ENCODE measurements at regions not wholly inside any gene's neighbourhood (a gene's known extent, or its start where the extent isn't known, plus 50 kb on each side); places are given as distances from the start of the nearest gene placed in this dataset.

GRCh38 chr5:110366716-110367115 is 359.8 kb downstream of the TMEM232 start:
- H4K20me1 ChIP-seq (replicated peaks in 1 of 2; ENCODE audit: control insufficient read depth in 1 of 2, insufficient read depth in 2 of 2, low read length in 2 of 2): no peaks in the 10 kb centered on the region
- no peak overlapping the region for H3K18ac ChIP-seq (ENCODE audit: extremely low read depth, low read length)
- no peaks in the 10 kb centered on the region for H3K9me3 ChIP-seq (ENCODE audit: insufficient read depth in 2 of 2, low read depth in 1 of 2, low read length in 1 of 2)
- H4K8ac ChIP-seq (ENCODE audit: extremely low read depth, insufficient read depth, low read length): no peak overlapping the region
- H3K36me3 ChIP-seq (ENCODE audit: control insufficient read depth in 2 of 4, insufficient read depth in 4 of 4, low read length in 3 of 4): no peaks in the 10 kb centered on the region
- TF ChIP-seq TEAD4 (IDR thresholded peaks at IDR 0.05; ENCODE audit: low read depth, low read length): peak; percentile 45; the same call in 1 of the 2 replicates
- no peak for TF ChIP-seq CBX8 (IDR thresholded peaks at IDR 0.05; ENCODE audit: borderline replicate concordance, low read depth, low read length)
- TF ChIP-seq CREB1 (IDR thresholded peaks at IDR 0.05): no peak
- TF ChIP-seq KDM5A (IDR thresholded peaks at IDR 0.05; ENCODE audit: low read length): no peak
- TF ChIP-seq SP2 (IDR thresholded peaks at IDR 0.05; ENCODE audit: low read length): no peak
- TF ChIP-seq BACH1 (IDR thresholded peaks at IDR 0.05; ENCODE audit: low read length): no peak
- H4K91ac ChIP-seq (replicated peaks; ENCODE audit: insufficient read length, low read length): no peak overlapping the region
- ChIA-PET POLR2A (ENCODE audit: partially characterized antibody) (no interaction called here), CTCF (ENCODE audit: partially characterized antibody) (no interaction called here)
- no peak overlapping the region for H2BK120ac ChIP-seq (replicated peaks; ENCODE audit: low read depth, low read length)
- no peak overlapping the region for H2AK5ac ChIP-seq (ENCODE audit: low read depth, low read length)
- H2BK15ac ChIP-seq (ENCODE audit: low read length): no peak overlapping the region
- no peak overlapping the region for H3K4ac ChIP-seq (replicated peaks; ENCODE audit: insufficient read length, low read depth, low read length)
- no peak overlapping the region for H3K9ac ChIP-seq (replicated peaks in 1 of 4; ENCODE audit: extremely low read depth in 1 of 4, low read depth in 3 of 4, low read length in 3 of 4)
- H3K23ac ChIP-seq (ENCODE audit: insufficient read length): no peak overlapping the region
- no peak overlapping the region for H3K4me2 ChIP-seq (ENCODE audit: insufficient read depth in 1 of 2, low read depth in 2 of 2, low read length in 2 of 2)
- no peaks in the 10 kb centered on the region for H3K27me3 ChIP-seq (replicated peaks in 1 of 4; ENCODE audit: control insufficient read depth in 3 of 4, extremely low read depth in 1 of 4, insufficient read depth in 3 of 4, low read length in 3 of 4)
- FAIRE-seq: no peak
- no peak overlapping the region for H2BK20ac ChIP-seq (ENCODE audit: low read length)
- H3K4me1 ChIP-seq (replicated peaks in 1 of 4; ENCODE audit: control insufficient read depth in 3 of 4, insufficient read depth in 4 of 4, low read length in 3 of 4): peaks cover 0 to 3% (median 1%) of the 10 kb centered on the region in 4 experiments; a peak in 2 of 7 replicates
- H3K14ac ChIP-seq (ENCODE audit: insufficient read length): no peak overlapping the region
- no peak overlapping the region for H2BK5ac ChIP-seq (ENCODE audit: low read depth, low read length)
- H3K23me2 ChIP-seq (ENCODE audit: low read depth, low read length): no peaks in the 10 kb centered on the region
- H3K79me1 ChIP-seq (ENCODE audit: low read depth, low read length): no peaks in the 10 kb centered on the region
- H3K79me2 ChIP-seq (ENCODE audit: control insufficient read depth in 1 of 2, insufficient read depth in 2 of 2, low read length in 2 of 2): no peaks in the 10 kb centered on the region
- 85% methylated on average over 3 of the region's 3 CpGs; no CpG with 5 or more reads in 1 of the 2 experiments for WGBS, 2 experiments (ENCODE audit: extremely low coverage in 1 of 2, insufficient coverage in 1 of 2, insufficient read length in 1 of 2, insufficient replicate concordance in 2 of 2, low coverage in 1 of 2, low lambda C conversion rate in 2 of 2, missing lambda C conversion rate in 1 of 2)
- no peak overlapping the region for H3K56ac ChIP-seq (replicated peaks; ENCODE audit: insufficient read length, low read depth, low read length)
- H2AFZ ChIP-seq (ENCODE audit: low read length): no peak overlapping the region
- H3K4me3 ChIP-seq (ENCODE audit: extremely low read depth in 1 of 4, insufficient read depth in 2 of 4, low read depth in 3 of 4, low read length in 4 of 4): no peak overlapping the region
- no peak overlapping the region for H3K27ac ChIP-seq (ENCODE audit: low read depth, low read length)
- no peak for DNase-seq (ENCODE audit: low read depth in 1 of 2, low spot score in 2 of 2)
- H4K5ac ChIP-seq (ENCODE audit: insufficient read length, low read depth, low read length): no peak overlapping the region
- H2BK12ac ChIP-seq (ENCODE audit: low read depth, low read length): no peak overlapping the region
